ENCODE measurements at regions not wholly inside any gene's neighbourhood (a gene's known extent, or its start where the extent isn't known, plus 50 kb on each side); places are given as distances from the start of the nearest gene placed in this dataset.

GRCh38 chr9:119986205-119986604 is 593.8 kb downstream of the CDK5RAP2 start:
- Histone ChIP-seq H3K4me3 (ENCODE audit: low read depth in 2 of 2, low read length in 2 of 2) (no peak overlapping the region), H3K27me3 (ENCODE audit: control insufficient read depth, insufficient read depth, low read length) (no peaks in the 10 kb centered on the region; the same call in 1 of the 2 replicates), H3K27ac (ENCODE audit: low read length) (no peak overlapping the region), H3K9me3 (ENCODE audit: control insufficient read depth, insufficient read depth, low read depth, low read length) (no peaks in the 10 kb centered on the region), H3K36me3 (ENCODE audit: control insufficient read depth, insufficient read depth, low read length) (no peaks in the 10 kb centered on the region), H3K4me1 (ENCODE audit: control insufficient read depth, insufficient read depth, low read length) (no peaks in the 10 kb centered on the region)
- ChIA-PET POLR2A (no interaction called here), CTCF (no interaction called here)
- in situ Hi-C loops (cut with HindIII; ENCODE audit: low pct_unique_long_range_greater_than_20kb, low sequenced_read_pairs) (no loop called here), intact Hi-C loops (cut with micrococcal nuclease; ENCODE audit: unreplicated experiment) (no loop called here)
- no peak for DNase-seq (ENCODE audit: low read depth, low spot score)
- TF ChIP-seq, protein P1, sequence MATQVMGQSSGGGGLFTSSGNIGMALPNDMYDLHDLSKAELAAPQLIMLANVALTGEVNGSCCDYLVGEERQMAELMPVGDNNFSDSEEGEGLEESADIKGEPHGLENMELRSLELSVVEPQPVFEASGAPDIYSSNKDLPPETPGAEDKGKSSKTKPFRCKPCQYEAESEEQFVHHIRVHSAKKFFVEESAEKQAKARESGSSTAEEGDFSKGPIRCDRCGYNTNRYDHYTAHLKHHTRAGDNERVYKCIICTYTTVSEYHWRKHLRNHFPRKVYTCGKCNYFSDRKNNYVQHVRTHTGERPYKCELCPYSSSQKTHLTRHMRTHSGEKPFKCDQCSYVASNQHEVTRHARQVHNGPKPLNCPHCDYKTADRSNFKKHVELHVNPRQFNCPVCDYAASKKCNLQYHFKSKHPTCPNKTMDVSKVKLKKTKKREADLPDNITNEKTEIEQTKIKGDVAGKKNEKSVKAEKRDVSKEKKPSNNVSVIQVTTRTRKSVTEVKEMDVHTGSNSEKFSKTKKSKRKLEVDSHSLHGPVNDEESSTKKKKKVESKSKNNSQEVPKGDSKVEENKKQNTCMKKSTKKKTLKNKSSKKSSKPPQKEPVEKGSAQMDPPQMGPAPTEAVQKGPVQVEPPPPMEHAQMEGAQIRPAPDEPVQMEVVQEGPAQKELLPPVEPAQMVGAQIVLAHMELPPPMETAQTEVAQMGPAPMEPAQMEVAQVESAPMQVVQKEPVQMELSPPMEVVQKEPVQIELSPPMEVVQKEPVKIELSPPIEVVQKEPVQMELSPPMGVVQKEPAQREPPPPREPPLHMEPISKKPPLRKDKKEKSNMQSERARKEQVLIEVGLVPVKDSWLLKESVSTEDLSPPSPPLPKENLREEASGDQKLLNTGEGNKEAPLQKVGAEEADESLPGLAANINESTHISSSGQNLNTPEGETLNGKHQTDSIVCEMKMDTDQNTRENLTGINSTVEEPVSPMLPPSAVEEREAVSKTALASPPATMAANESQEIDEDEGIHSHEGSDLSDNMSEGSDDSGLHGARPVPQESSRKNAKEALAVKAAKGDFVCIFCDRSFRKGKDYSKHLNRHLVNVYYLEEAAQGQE (IDR thresholded peaks at IDR 0.05; ENCODE audit: insufficient read depth in 1 of 2, low read depth in 2 of 2, low read length in 1 of 2): no peak
- TF ChIP-seq POLR2AphosphoS5 (IDR thresholded peaks at IDR 0.05; ENCODE audit: low read depth, low read length): no peak
- no peak for TF ChIP-seq SIN3A (IDR thresholded peaks at IDR 0.05; ENCODE audit: borderline replicate concordance, insufficient read depth, low read depth, low read length)
- TF ChIP-seq, protein P2, sequence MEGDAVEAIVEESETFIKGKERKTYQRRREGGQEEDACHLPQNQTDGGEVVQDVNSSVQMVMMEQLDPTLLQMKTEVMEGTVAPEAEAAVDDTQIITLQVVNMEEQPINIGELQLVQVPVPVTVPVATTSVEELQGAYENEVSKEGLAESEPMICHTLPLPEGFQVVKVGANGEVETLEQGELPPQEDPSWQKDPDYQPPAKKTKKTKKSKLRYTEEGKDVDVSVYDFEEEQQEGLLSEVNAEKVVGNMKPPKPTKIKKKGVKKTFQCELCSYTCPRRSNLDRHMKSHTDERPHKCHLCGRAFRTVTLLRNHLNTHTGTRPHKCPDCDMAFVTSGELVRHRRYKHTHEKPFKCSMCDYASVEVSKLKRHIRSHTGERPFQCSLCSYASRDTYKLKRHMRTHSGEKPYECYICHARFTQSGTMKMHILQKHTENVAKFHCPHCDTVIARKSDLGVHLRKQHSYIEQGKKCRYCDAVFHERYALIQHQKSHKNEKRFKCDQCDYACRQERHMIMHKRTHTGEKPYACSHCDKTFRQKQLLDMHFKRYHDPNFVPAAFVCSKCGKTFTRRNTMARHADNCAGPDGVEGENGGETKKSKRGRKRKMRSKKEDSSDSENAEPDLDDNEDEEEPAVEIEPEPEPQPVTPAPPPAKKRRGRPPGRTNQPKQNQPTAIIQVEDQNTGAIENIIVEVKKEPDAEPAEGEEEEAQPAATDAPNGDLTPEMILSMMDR (IDR thresholded peaks at IDR 0.05): no peak
- no peak for TF ChIP-seq TCF7L2 (IDR thresholded peaks at IDR 0.05; ENCODE audit: low read depth, low read length)
- ATAC-seq: no peak
- BruUV-seq (replicated peaks): no TSS peak

- Histone ChIP-seq H3K36me3 (ENCODE audit: control insufficient read depth, insufficient read depth, low read length) (no peaks in the 10 kb centered on the region), H3K27ac (ENCODE audit: low read length) (no peak overlapping the region), H3K4me3 (ENCODE audit: low read depth in 2 of 2, low read length in 2 of 2) (no peak overlapping the region), H3K9me3 (ENCODE audit: control insufficient read depth, insufficient read depth, low read depth, low read length) (no peaks in the 10 kb centered on the region), H3K27me3 (ENCODE audit: control insufficient read depth, insufficient read depth, low read length) (no peaks in the 10 kb centered on the region), H3K4me1 (ENCODE audit: control insufficient read depth, insufficient read depth, low read length) (no peaks in the 10 kb centered on the region)
- TF ChIP-seq, protein P1 (IDR thresholded peaks at IDR 0.05; ENCODE audit: insufficient read depth in 1 of 2, low read depth in 2 of 2, low read length in 1 of 2): no peak
- TF ChIP-seq TCF7L2 (IDR thresholded peaks at IDR 0.05; ENCODE audit: low read depth, low read length) (no peak), SIN3A (IDR thresholded peaks at IDR 0.05; ENCODE audit: borderline replicate concordance, insufficient read depth, low read depth, low read length) (no peak), POLR2AphosphoS5 (IDR thresholded peaks at IDR 0.05; ENCODE audit: low read depth, low read length) (no peak)
- TF ChIP-seq, protein P2 (IDR thresholded peaks at IDR 0.05): no peak
- intact Hi-C loops (cut with micrococcal nuclease; ENCODE audit: unreplicated experiment): no loop called here
- ChIA-PET POLR2A (no interaction called here), CTCF (no interaction called here)
- BruUV-seq (replicated peaks): no TSS peak
- ATAC-seq (no peak), DNase-seq (ENCODE audit: low read depth, low spot score) (no peak)
- in situ Hi-C loops (cut with HindIII; ENCODE audit: low pct_unique_long_range_greater_than_20kb, low sequenced_read_pairs): no loop called here
These were observed 604.8 kb upstream of the BRINP1 start for GRCh38 chr9:119974026-119974425.
